Hypothalamus (tissue), 51 donors: ENCODE measurements at regions not wholly inside any gene's neighbourhood (a gene's known extent, or its start where the extent isn't known, plus 50 kb on each side); places are given as distances from the start of the nearest gene placed in this dataset.

Experiments used
- DNase-seq, 51 donors: peaks; one replicate each; lab custom pipeline; 2025; lab: John Stamatoyannopoulos, UW

DNA sequence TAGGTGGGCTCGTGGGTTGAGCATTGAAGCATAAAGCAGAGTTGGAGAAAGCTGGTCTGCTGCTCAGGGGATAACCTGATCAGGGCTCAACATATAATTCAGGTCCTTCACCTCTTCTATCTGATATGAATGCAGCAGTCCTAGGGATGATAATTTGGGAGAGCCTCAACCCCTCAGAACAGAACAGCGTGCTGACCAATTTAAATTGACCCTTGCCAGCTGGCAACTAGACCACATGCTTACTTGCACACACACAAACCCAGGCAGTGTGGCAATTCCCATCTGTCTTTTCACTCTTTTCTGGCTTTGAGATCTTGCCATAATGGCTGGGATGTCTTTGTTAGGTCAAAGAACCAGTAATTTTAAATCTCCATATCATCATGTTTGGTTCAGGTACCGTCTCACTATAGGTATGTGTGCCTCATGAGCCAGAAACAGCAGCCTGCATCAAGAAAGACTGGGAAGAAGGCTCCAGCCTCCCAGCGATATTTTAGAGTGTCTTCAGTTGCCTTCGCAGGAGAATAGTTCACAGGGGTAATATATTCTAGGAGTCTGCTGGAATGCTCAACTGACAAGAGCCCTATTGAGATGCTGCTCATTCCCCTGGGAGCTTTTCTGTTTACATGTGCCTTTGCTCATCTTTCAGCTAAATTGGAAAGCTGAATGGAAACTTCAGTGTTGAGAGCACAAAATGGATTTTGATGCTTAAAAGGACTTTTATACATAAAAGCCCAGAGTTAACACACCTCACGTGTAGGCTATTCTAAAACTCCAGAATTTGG, 497.6 kb downstream of the RASEF start:
- no peak for DNase-seq

DNA sequence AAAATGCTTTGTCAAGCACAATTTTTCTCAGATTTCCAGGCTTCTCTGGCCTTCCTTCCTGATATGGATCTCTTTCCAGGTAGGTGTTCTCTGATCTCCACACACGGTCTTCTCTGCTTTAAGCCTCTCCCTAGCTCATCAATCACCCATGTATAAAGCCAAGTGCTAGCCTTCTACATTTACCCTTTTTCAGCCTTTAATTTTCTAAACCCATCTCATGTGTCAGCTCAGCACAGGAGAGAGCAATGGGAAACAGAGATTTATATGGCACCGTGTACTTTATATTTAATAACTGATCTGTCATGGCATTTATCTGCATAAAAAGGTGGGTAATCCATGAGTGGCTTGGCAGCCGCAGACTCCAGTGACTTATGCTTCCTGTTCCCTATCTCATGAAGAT, 495.0 kb downstream of the RASEF start:
- no peak for DNase-seq

DNA sequence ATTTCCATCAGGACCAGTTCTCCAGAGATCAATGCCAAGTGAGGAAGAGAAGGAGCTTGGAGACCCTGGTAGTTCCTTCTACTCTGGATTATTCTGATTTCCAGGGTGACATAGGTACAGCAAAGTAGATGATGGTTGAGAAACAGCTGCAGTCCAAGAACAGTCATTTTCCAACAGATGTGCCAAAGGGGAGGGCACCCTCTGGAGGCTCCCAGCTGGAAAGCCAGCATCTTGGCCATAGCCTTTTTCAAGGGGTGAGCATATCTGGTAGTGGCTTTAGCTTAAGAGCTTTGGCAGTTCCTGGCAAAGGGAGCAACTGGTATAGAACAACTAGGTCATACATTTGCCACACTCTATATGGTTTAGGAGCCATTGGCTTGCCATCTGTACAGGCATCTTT, 492.7 kb downstream of the RASEF start:
- no peak for DNase-seq

DNA sequence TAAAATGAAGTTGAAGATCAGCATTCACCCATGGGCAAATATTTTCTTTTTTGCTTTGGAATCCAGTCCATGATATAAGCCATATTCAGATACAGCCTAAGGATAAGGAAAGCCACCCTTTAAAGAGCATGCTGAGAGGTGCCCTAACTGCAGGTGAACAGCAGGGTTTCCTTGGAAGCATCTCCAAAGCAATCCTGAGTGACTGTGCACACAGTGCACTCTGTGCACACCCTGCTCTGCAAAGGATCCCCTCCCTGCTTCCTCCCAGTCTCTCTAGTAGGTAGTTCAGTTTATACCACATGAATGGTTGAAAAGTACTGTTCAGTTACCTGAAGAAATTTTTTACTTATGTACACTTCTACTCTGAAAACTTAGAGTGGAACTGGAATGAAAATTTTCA, 491.4 kb downstream of the RASEF start:
- DNase-seq: no peak

DNA sequence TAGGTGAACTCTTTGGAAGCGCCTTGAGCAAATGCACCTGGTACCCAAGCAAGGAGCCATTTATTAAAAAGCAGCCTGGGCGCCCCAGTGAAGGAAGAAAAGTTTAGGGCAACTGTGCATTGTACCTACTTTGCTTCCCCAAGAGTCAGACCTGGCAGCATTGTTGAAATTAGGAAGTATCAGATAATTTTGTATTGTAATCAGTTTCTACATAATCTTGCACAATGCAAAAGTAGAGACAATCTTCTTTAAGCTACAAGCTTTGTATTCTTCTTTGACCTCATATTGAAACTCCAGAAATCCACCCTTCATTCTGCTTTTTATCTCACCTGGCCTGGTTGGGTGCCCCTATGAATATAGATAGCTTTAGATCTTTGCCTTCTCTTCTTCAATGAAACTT, 490.8 kb downstream of the RASEF start:
- DNase-seq: no peak

DNA sequence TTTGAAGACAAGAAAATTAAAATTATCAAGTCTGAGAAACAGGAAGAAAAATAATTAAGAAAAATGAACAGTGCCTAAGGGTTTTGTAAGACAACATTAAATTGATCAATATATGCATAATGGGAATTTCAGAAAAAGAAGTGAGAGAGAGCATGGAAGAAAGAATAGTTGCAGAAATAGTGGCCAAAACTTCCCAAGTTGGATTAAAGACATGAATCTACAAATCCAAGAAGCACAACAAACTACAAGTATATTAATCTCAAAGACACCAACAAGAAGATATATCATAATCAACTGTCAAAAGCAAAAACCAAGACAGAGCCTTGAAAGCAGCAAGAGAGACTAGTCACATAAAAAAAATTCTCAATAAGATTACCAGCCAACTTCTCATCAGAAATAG, 488.0 kb downstream of the RASEF start:
- no peak for DNase-seq

DNA sequence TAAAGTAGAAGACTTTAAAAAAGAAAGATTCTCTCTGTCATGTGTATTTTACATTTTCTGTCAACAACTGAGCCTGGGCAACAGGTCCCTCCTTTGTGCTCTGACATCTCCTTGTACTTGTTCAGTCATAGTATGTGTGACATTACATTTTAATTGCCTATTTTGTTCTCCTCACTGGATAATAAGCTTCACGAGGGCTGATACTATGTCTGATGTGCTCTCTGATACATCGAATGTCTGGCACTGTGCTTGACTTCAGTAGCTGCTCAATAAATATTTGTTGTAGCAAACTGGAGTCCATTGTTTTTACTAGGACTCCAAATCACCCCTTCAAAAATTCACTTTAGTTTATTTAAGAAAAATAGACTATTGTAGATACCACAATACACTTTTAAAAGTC, 482.0 kb downstream of the RASEF start:
- DNase-seq: no peak

DNA sequence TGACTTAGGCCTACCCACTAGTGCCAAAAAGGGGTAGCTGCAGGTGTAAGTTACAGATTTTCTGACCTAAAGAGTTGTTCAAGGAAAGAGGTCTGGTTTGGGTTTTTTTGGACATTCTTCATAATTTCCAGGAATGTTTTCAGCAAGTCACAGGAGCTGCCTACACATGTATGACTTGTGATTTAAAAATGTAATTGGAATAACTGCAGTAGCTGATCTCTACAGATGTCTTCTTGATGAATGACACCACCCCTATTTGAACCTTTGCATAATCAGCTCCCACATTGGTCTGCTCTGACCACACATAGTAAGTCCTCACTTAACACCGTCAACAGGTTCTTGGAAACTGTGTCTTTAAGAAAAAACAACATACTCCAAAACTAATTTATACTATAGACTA, 481.4 kb downstream of the RASEF start:
- no peak for DNase-seq

DNA sequence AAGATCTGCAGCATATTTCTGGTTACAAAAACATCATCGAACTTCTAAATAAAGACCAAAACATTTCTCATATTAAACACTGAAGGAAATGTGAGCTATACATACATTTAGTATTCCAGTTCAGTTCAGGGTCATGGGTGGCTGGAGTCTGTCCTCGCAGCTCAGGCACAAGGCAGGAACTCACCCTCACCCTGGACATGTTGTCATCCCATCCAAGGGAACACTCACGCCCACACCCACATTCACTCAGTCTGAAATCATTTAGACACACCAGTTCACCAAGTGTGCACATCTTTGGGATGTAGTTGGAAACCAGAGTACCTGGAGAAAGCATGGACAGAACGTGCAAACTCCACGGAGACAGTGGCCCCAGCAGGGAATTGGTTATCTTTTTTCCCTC, 481.0 kb downstream of the RASEF start:
- DNase-seq: no peak

DNA sequence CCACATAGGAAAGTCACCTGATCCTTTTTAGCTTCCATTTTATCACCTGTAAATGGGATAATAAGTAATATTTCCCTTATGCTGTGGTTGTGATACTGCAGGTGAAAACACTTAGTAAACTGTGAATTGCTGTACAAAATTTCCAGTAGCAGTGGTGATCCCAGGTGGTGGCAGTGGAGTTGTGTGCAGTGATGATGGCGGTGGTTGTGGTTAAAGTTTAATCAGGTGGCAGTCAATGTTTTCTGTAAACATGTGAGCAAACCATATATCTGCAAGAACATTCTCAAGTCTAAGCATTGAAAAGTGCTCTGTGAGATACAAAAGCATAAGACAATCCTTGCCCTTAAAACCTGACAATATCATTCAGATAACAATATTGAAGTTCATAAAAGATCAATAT, 480.2 kb downstream of the RASEF start:
- DNase-seq: no peak

DNA sequence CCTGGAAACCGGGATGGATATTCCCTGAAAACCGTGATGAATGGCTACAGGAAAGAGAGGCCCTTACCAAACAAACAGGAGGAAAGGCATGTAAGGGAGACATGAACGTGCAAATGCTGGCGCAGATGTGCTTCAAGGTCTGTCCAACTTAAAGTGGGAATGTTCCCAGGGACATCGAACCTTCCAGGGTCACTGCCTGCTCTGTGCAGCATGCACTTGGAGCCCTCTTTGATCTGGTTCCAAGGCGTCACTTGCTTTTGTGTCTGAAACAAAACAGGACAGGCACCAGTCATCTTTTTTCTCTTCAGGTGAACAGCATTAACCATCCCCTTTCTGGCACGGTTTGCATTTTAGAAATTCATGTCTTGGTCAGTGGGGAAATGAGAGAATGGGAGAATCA, 479.4 kb downstream of the RASEF start:
- no peak for DNase-seq

DNA sequence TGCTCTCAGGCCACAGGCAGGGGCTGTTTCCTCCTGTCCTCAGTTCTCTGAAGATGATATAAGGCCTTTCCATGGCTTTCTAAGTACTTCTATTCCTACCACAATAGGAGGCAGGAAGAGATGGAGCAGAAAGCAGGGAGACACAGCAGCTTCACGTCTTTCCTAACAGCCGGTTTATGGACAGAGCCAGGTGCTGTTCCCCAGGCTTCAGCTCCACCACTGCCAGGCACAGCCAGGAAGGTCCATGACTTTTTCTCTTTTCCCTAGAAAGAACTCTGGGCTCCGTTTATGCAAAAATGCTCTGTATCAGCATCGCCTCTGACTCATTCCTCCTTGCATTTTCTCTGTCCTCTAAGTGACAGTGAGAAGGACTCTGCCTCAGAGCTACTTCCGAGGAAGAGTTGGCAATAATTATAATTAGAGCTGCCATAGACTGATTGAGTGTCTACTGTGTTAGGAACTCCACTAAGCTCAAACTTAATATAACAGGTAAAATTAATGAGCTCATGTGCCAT, 478.5 kb downstream of the RASEF start:
- DNase-seq: no peak

DNA sequence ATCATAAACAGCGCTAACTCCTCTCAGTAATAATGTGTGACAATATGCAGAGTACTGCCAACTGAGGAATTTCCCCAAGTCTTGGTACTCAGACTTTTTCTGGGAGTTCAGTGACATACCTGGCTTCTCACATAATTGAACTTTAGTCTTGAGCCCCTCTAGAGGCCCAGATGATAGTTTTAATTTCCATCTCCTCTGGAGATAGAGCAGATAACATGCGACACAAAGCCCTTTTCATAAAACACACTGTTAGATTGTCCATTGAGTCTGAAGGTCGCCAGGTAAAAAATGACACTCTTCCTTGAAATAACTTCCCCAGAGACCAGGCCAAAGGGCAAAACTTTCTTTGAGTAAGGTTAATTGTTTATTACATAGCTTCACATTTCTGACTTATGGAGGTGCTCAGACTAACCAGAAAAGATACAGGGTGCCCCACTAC, 476.0 kb downstream of the RASEF start:
- DNase-seq: no peak

DNA sequence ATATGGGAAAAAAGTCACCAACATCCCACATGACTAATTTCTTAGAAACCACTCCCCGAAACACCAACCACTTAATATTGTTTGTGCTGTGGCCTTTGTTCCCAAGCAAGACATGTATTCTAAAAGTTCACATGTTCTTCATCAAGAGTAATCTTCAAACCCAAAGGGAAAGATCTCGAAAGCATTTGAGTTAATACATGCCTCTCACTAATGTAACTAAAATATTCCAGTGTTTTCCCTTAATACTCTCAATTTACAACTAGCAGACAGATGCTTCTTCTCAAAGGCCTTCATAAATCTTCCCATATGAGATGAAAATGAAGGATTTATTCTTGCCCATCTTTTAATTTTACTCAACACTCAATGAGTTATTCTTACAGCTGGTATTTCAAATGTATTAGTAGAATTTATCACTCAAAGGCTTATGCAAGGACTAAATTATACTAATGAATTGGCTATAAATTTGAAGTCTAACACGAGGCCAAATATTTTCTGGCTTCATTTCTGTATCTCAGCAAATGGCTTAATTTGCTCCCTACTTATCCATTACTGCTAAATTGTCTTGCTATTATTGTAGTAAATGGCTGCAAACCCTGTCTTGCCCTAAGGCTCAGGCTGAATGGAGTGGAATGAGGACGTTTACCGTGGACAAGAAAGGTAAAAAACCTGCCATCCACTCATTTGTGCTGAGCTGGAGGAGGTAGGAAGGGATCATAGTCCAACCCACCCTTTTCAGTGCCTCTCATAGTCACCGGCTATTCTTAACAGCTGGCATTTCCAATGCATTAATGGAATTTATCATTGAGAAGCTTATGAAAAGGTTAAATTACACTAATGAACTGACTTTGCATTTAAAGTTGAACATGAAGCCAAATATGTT, 474.4 kb downstream of the RASEF start:
- no peak for DNase-seq

DNA sequence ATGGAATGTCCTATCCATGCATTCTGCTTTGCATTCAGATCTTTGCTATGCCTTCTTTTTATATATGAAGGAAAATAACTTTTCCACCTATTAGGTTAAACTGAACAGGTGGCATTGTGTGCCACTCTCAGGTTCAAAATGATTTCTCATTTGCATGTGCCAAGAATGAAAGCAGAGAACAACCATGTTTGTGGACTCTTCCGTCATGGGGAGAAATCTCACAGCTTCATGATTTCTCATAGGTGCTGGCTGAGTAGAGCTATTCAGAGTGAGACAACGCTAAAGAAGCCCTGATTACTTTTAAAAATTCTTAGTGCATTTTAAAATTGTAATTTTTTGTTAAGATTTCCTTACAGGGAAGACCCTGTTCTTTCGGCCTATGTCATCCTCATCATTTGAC, 472.1 kb downstream of the RASEF start:
- DNase-seq: no peak

DNA sequence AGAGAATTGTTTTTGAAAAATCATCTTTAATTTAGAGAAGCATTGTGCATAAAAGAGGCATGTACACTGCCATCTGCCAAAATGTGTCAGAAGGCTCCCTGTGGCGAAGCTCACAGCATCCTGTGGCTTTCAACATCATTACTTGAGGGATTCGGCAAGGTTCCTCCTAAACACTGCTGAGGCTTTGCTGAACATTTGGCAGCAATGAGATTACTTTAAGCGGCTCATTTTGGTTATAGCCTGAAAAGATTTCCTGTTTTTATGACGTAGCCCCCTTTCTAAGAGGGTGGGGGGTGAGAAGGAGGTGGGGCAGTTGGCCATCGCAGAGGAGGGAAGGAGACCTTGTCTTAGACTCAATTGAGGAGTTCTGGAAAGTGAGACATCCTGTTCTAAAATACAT, 469.4 kb downstream of the RASEF start:
- no peak for DNase-seq

DNA sequence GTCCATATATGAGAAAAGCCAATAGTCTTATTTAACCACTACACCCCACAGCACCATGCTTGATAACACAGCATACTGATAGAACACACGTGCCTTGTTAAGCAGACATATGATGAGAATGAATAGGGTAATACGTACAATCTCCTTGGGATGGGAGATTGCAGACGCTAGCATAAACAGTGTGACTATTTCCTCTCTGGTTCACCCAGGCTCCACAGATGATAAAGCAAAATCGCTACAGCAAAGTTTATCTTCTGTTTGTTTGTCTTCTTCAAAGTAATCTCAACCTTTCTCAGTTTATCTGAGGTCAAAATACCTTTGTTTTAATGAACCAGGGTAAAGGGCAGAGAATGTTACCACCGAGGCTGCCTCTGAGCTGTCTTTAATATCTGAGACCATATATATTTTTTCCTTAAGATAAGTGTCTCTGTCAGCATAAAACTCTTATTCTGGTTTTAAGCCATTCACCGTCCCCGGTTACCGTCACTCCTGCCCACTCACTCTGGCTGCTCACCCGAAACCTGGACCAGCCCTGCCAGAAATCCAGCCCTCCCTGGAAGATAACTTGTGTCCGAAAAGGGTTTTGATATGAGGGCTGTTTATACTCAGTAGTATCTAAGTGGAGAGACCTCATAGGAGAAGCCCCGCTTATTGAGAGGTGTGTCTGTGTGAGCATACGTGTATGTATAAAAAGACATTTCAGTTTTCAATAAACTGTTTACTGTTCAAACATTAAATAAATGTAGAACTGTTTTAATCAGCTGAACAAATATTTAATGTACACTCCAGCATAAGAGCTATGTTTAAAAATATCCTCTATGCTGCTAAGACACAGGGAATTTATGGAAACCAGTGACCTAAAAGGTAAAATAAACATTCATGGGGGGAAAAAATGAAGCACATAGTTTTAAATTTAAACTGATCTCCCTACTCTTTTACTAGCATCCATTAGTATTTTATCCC, 465.4 kb downstream of the RASEF start:
- no peak for DNase-seq

DNA sequence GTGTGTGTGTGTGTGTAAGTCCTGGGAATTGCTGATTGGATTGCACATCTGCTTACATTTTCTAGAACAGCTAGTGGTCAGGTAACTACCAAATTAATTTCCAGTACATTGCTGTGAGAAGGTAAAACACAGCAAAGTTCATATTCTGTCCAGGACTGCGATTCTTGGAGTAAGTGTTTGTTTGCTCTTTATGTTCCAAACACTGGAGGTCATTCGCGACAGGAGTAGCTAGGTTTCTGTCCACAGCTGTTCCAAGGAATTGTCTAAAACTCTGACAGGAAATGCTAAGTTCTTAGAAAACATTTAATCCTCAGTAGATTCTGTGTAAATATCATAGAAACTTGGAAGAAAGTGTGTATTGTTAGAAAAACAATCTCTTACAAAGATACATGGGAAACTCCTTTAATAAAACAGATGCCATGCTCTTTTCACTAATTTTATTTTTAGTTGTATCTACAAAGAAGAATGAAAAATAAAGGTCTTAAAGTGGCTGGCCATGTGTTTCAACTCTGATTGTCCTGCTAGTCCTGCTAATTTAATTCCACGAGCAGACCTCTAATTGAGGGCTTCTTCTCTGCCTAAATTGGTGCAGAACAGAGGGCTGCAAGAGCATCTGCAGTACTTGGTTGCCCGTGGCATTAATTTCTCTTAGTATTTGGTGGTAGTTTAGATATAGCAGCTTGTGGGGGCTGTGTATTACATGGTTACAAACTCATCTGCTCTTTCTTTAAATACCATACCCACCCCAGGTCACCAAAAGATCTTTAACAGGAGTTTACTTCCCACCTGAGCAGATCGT, 464.5 kb downstream of the RASEF start:
- no peak for DNase-seq

DNA sequence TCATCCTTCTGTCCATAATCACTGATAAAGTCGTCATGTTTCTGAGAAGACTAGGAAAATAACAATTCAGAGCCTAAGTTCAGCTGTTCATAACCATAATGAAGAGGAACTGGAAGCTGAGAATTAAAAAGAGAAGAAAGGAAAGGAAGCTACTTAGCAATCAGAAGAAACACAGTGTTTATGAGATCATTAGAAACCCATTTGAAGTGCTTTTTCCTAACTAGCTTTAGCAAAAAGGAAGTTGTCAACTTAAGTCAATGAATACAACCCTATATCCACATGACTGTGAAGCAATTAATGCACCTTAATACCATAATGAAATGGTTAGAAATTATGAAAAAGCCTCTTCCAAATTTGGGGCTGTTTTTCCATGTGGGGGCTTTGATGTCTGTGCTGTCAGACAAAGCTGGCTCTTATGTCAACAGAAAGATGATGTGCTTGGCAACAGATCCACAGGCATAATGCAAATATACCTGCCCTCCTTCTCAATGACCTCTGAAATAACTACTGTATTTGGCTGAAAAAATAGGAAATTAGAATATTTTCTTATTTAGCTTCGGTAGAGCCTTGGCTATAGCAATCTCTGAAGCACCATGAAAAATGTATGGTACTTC, 463.5 kb downstream of the RASEF start:
- no peak for DNase-seq
